Activated naive CD4-positive, alpha-beta T cell treated with anti-CD3 and anti-CD28 coated beads, Interleukin-2, amount 10 ng/mL, durations not matched to agents 7 days and 5 days (primary cell): ENCODE measurements at regions not wholly inside any gene's neighbourhood (a gene's known extent, or its start where the extent isn't known, plus 50 kb on each side); places are given as distances from the start of the nearest gene placed in this dataset.

Source experiments
- CTCF ChIA-PET: fragments of 350-600 bp; sonication (Branson Sonifier 250); formaldehyde crosslinking; loops from one replicate; lab custom pipeline; 2021; ENCODE audit warnings: antibody characterized with exemption; lab: Charles Lee
- DNase-seq: peaks from one replicate; pipeline ENCODE4 v3.0.0-alpha.2; 2020
- H3K27ac Mint-ChIP-seq: one replicate; pipeline ENCODE4 v1.8.0; 2021; ENCODE audit warnings: mild to moderate bottlenecking, moderate library complexity, mixed read lengths
- H3K27me3 Mint-ChIP-seq: one replicate; pipeline ENCODE4 v1.8.0; 2021; ENCODE audit warnings: mild to moderate bottlenecking, mixed read lengths
- H3K36me3 Mint-ChIP-seq: one replicate; pipeline ENCODE4 v1.8.0; 2021; ENCODE audit warnings: mixed read lengths
- H3K4me1 Mint-ChIP-seq: one replicate; pipeline ENCODE4 v1.8.0; 2021; ENCODE audit warnings: mixed read lengths
- H3K4me3 Mint-ChIP-seq: one replicate; pipeline ENCODE4 v1.8.0; 2021; ENCODE audit warnings: mild to moderate bottlenecking, moderate library complexity, mixed read lengths
- H3K9me3 Mint-ChIP-seq: one replicate; pipeline ENCODE4 v1.8.0; 2021; ENCODE audit warnings: mixed read lengths

DNA sequence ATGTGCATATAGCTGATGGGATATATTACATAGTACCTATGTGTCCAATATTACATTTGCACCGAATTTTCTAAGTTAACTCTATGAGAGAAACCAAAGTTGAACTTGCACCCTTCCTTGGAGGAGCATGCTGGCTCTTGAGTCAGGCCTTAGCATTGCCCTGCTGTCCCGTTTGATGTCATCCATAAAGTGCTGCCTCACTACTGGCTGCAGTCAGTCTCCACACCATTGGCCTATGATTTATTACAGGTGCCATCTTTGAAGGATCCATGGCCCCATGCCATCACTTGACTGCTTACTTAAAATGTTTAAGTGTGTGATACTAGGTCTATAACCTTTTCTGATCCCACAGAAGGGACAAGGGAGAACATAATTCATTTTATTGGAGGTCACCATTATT, 249.3 kb upstream of the RBBP8 start:
- DNase-seq = no peak
- CTCF ChIA-PET = no interaction called here
- no peaks in the 10 kb centered on the region for H3K36me3 Mint-ChIP-seq
- no peaks in the 10 kb centered on the region for H3K9me3 Mint-ChIP-seq
- H3K4me3 Mint-ChIP-seq = no peak overlapping the region
- peaks cover 3% of the 10 kb centered on the region for H3K27me3 Mint-ChIP-seq
- H3K4me1 Mint-ChIP-seq = no peaks in the 10 kb centered on the region
- no peak overlapping the region for H3K27ac Mint-ChIP-seq

DNA sequence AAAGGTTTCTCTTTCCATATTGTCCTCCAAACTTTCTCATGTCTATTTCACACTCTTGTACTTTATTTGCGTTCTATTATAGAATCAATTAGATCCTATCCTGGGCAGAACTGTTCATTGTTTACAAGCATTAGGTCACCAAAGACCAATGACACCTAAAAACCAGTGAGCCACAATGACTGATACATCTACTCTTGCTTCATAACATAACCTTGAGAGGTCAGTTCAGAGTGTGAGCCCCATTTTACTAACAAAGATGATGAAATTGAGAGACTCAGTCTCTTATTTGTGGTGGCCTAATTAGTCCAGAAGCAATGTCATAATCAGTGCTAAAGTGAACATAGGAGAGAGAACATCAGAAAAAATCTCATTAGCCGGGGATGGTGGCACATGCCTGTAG, 248.9 kb upstream of the RBBP8 start:
- Mint-ChIP-seq H3K27me3 (peaks cover 3% of the 10 kb centered on the region), H3K4me1 (no peaks in the 10 kb centered on the region), H3K9me3 (no peaks in the 10 kb centered on the region), H3K4me3 (no peak overlapping the region), H3K27ac (no peak overlapping the region), H3K36me3 (no peaks in the 10 kb centered on the region)
- CTCF ChIA-PET = no interaction called here
- DNase-seq = no peak

- CTCF ChIA-PET = no interaction called here
- H3K36me3 Mint-ChIP-seq = no peaks in the 10 kb centered on the region
- H3K9me3 Mint-ChIP-seq = no peaks in the 10 kb centered on the region
- no peaks in the 10 kb centered on the region for H3K4me1 Mint-ChIP-seq
- H3K27ac Mint-ChIP-seq = no peak overlapping the region
- no peak for DNase-seq
- H3K27me3 Mint-ChIP-seq = peaks cover 3% of the 10 kb centered on the region
- no peak overlapping the region for H3K4me3 Mint-ChIP-seq
These were observed 247.3 kb upstream of the RBBP8 start for GRCh38 chr18:22685788-22686187.

DNA sequence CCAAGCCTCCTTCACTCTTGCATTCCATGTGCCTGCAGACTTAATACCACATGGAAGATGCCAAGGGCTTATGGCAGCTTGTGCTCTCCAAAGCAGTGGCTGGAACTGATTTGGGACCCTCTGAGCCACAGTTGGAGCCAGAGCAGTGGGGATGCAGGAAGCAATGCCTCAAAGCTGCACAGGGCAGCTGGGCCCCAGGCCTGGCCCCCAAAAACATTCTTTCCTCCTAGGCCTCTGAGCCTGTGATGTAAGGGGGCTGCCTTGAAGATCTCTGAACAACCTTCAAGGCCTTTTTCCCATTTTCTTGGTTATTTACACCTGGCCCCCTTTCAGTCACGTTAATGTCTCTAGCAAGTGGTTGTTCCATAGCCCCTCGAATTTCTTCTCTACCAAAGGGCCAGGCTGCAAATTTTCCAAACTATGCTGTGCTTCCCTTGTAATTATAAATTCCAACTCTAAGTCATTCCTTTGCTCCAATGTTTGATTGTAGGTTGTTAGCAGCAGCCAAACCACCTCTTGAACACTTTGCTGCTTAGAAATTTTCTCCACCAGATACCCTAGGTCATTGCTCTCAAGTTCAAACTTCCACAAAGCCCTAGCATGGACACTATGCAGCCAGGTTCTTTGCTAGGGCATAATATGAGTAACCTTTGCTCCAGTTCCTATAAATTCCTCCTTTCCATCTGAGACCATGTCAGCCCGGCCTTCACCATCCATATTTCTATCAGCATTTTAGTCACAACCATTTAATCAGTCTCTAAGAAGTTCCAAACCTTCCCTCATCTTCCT, 245.0 kb upstream of the RBBP8 start:
- CTCF ChIA-PET = no interaction called here
- Mint-ChIP-seq H3K27me3 (peaks cover 3% of the 10 kb centered on the region), H3K36me3 (no peaks in the 10 kb centered on the region), H3K4me3 (no peak overlapping the region), H3K27ac (no peak overlapping the region), H3K4me1 (no peaks in the 10 kb centered on the region), H3K9me3 (no peaks in the 10 kb centered on the region)
- DNase-seq = no peak

GRCh38 chr18:22688877-22689496, 244.1 kb upstream of the RBBP8 start:
- H3K36me3 Mint-ChIP-seq = no peaks in the 10 kb centered on the region
- no peaks in the 10 kb centered on the region for H3K4me1 Mint-ChIP-seq
- DNase-seq = no peak
- no peaks in the 10 kb centered on the region for H3K9me3 Mint-ChIP-seq
- no peak overlapping the region for H3K27ac Mint-ChIP-seq
- H3K27me3 Mint-ChIP-seq = peaks cover 3% of the 10 kb centered on the region
- CTCF ChIA-PET = interaction anchor here (1.4 kb wide), 1 partner anchor 16 kb away, joined by 4 read pairs; no protein-coding TSS in a partner anchor
- H3K4me3 Mint-ChIP-seq = no peak overlapping the region

- H3K9me3 Mint-ChIP-seq = no peaks in the 10 kb centered on the region
- CTCF ChIA-PET = interaction anchor here (1.4 kb wide), 1 partner anchor 15 kb away, joined by 4 read pairs; no protein-coding TSS in a partner anchor
- H3K4me1 Mint-ChIP-seq = no peaks in the 10 kb centered on the region
- H3K27ac Mint-ChIP-seq = no peak overlapping the region
- peaks cover 3% of the 10 kb centered on the region for H3K27me3 Mint-ChIP-seq
- no peak overlapping the region for H3K4me3 Mint-ChIP-seq
- H3K36me3 Mint-ChIP-seq = no peaks in the 10 kb centered on the region
- DNase-seq = no peak
These were observed 243.4 kb upstream of the RBBP8 start for GRCh38 chr18:22689712-22690111.

GRCh38 chr18:22690556-22690955, 242.6 kb upstream of the RBBP8 start:
- H3K36me3 Mint-ChIP-seq = no peaks in the 10 kb centered on the region
- CTCF ChIA-PET = interaction anchor here (1.4 kb wide), 1 partner anchor 14 kb away, joined by 4 read pairs; no protein-coding TSS in a partner anchor
- no peak overlapping the region for H3K4me3 Mint-ChIP-seq
- H3K9me3 Mint-ChIP-seq = no peaks in the 10 kb centered on the region
- no peaks in the 10 kb centered on the region for H3K4me1 Mint-ChIP-seq
- H3K27me3 Mint-ChIP-seq = peaks cover 3% of the 10 kb centered on the region
- DNase-seq = no peak
- H3K27ac Mint-ChIP-seq = no peak overlapping the region

- Mint-ChIP-seq H3K36me3 (no peaks in the 10 kb centered on the region), H3K9me3 (no peaks in the 10 kb centered on the region), H3K4me1 (no peaks in the 10 kb centered on the region), H3K27ac (no peak overlapping the region), H3K4me3 (no peak overlapping the region), H3K27me3 (peaks cover 3% of the 10 kb centered on the region)
- CTCF ChIA-PET = no interaction called here
- DNase-seq = no peak
These were observed 241.0 kb upstream of the RBBP8 start for GRCh38 chr18:22691946-22692710.

DNA sequence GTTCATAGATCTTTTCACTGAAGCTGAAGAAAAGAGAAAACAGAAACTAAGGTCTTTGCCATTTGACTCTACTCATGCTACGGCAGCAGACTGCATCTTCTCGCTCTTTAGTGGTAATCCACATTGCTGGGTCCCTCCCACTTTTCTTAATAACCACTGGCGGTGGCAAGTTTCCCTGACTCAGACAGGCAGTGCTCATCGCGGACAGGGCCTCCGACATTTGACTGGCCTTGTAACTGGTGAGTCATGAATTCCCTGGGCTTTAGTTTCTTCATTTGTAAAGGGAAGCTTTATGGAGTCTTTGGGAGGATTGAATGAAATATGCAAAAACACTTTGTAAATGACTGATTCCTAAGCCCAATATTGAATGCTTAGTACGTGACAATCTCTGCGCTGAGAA, 238.2 kb upstream of the RBBP8 start:
- DNase-seq = no peak
- Mint-ChIP-seq H3K4me3 (no peak overlapping the region), H3K27ac (no peak overlapping the region), H3K9me3 (no peaks in the 10 kb centered on the region), H3K4me1 (no peaks in the 10 kb centered on the region), H3K36me3 (no peaks in the 10 kb centered on the region), H3K27me3 (peaks cover 3% of the 10 kb centered on the region)
- CTCF ChIA-PET = interaction anchor here (0.7 kb wide), 1 partner anchor 1287 kb away, joined by 3 read pairs; no protein-coding TSS in a partner anchor

DNA sequence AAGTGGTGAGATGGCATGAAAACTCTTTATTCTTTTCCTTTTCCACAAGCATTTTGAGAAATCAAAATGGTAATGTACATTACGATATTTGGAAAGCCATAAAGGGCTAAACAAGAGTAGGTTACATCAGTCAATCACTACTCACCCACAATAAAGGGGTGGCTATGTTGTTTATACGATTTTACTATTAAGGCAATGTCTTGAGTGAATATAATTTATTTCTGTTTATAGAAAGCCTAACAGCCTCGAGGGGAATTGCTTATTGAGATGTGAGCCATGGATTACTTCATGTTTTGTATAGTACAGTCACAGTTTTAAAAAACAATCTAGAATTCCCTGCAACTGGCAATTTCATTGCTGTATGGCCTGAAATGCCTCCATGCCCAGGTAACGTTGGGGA, 237.5 kb upstream of the RBBP8 start:
- H3K4me3 Mint-ChIP-seq = no peak overlapping the region
- no peaks in the 10 kb centered on the region for H3K4me1 Mint-ChIP-seq
- H3K27ac Mint-ChIP-seq = no peak overlapping the region
- no peak for DNase-seq
- H3K9me3 Mint-ChIP-seq = no peaks in the 10 kb centered on the region
- CTCF ChIA-PET = no interaction called here
- H3K27me3 Mint-ChIP-seq = peaks cover 3% of the 10 kb centered on the region
- no peaks in the 10 kb centered on the region for H3K36me3 Mint-ChIP-seq

DNA sequence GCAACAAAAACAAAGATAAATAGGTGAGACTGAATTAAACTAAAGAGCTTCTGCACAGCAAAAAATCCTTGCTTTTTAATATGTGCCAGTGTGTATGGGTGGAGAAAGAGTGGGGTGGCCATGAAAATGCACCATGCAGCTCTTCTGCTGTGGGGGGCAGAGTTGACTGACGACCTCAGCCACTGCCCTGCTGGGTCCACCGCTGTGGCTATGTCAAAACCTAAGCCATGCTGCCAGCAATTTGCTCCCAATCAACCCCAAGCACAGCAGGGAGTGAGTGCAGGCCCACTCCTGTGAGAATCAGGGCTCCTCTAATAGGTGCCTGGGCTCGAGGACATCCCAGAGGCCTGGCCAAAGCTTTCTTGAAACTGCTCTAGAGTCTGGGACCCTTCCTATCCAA, 235.6 kb upstream of the RBBP8 start:
- Mint-ChIP-seq H3K4me3 (no peak overlapping the region), H3K27ac (no peak overlapping the region), H3K27me3 (peaks cover 3% of the 10 kb centered on the region), H3K36me3 (no peaks in the 10 kb centered on the region), H3K4me1 (no peaks in the 10 kb centered on the region), H3K9me3 (no peaks in the 10 kb centered on the region)
- CTCF ChIA-PET = no interaction called here
- DNase-seq = no peak

DNA sequence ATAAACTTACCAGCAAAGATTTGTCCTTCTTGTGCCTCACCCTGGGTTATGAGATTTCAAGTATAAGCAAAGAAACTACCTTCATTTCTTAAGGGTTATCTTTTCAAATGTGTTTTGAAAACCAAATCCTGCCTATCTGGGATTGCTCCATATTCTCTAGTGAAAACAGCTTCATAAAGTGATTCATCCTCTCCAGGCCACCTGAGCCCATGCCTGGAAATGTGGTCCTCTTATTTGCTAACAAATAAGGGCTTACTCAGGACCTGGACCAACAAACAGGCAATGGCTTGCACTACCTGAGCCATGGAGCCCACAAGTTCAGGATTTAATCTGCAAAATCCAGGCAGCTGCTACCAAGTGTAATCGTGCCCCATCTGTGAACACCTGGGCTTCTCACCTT, 234.4 kb upstream of the RBBP8 start:
- Mint-ChIP-seq H3K9me3 (no peaks in the 10 kb centered on the region), H3K27me3 (peaks cover 3% of the 10 kb centered on the region), H3K4me1 (no peaks in the 10 kb centered on the region), H3K4me3 (no peak overlapping the region), H3K36me3 (no peaks in the 10 kb centered on the region), H3K27ac (no peak overlapping the region)
- DNase-seq = no peak
- CTCF ChIA-PET = no interaction called here

GRCh38 chr18:22699629-22700028, 233.5 kb upstream of the RBBP8 start:
- Mint-ChIP-seq H3K27ac (no peak overlapping the region), H3K4me1 (no peaks in the 10 kb centered on the region), H3K36me3 (no peaks in the 10 kb centered on the region), H3K9me3 (no peaks in the 10 kb centered on the region), H3K4me3 (no peak overlapping the region), H3K27me3 (peaks cover 3% of the 10 kb centered on the region)
- DNase-seq = no peak
- CTCF ChIA-PET = no interaction called here

DNA sequence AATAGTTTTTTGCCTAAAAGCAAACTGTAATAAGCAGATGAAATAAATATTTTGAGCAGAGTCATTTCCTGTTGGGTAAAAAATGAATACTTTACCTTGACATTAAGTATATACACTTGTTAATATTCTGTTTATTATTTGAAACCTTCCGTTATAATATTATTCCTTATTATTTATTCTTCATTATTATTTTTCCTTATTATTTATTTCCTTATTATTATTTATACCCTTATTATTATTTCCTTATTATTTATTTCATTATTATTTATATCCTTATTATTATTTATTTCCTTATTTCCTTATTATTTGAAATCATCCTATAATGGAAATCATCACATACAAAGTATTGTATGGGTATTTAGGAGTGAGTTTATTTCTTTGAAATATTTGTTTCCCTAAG, 232.2 kb upstream of the RBBP8 start:
- no peak overlapping the region for H3K27ac Mint-ChIP-seq
- CTCF ChIA-PET = no interaction called here
- no peaks in the 10 kb centered on the region for H3K36me3 Mint-ChIP-seq
- no peak overlapping the region for H3K4me3 Mint-ChIP-seq
- no peaks in the 10 kb centered on the region for H3K4me1 Mint-ChIP-seq
- H3K27me3 Mint-ChIP-seq = peaks cover 3% of the 10 kb centered on the region
- no peak for DNase-seq
- H3K9me3 Mint-ChIP-seq = no peaks in the 10 kb centered on the region
